ENCODE measurements at regions not wholly inside any gene's neighbourhood (a gene's known extent, or its start where the extent isn't known, plus 50 kb on each side); places are given as distances from the start of the nearest gene placed in this dataset.
A peak's percentile ranks its signal among the peaks of the same experiment; 100 is the strongest.
"Not testable (repeated sequence)": the region's sequence is repeated elsewhere in the genome, so short reads cannot be mapped to it uniquely, and the experiment has no call there.

DNA sequence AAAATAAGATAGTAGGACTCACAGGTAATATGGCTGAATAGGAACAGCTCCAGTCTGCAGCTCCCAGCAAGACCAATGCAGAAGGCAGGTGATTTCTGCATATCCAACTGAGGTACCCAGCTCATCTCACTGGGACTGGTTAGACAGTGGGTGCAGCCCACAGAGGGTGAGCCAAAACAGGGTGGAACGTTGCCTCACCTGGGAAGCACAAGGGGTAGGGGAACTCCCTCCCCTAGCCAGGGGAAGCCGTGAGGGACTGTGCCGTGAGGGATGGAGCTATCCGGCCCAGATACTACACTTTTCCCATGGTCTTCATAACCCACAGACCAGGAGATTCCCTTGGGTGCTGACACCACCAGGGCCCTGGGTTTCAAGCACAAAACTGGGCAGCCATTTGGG, 114.8 kb upstream of the GNAI1 start:
- not testable (repeated sequence) for FAIRE-seq; DNase-seq (ENCODE audit: low spot score in 2 of 2)

DNA sequence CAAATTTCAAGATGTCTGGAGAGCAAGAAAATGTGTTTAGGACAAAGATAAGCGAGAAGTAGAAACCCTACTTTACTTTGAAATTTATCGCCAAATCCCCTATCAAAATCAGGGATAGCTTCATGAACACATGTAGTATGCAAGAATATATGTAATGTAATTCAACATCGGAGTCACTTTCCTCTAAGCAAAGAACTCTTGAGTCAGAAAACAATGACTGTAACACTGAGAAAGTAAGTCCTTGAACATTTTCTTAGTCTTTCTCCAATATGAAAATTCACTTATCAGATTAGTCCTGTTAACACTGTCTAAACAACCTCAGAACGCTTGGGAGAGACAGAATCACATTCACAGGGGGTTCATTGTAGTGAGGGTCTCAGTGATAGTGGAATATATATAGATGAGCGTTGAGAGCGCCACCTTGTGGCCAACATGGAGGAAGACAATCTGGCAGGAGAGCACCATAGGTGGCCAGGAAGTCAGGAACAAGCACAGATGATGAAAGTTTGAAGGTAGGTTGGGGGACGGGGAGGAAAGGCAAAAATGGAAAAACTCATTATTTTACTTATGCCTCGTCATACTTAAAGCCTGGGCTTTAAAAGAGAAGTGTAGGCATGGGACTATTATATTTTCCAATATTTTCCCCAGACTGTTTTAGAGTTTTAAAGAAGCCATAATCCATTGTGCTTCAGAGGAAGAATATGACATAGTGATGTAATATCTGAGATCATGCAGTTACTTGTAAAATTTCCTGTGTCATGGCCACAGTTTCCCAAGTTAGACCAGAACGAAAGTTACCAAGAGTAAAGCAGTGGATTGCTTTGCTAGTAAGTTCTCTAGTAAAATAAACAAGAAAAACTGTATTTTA, 115.5 kb upstream of the GNAI1 start:
- DNase-seq (ENCODE audit: low spot score in 2 of 2) (peak; percentile 5 to 31), FAIRE-seq (no peak)

DNA sequence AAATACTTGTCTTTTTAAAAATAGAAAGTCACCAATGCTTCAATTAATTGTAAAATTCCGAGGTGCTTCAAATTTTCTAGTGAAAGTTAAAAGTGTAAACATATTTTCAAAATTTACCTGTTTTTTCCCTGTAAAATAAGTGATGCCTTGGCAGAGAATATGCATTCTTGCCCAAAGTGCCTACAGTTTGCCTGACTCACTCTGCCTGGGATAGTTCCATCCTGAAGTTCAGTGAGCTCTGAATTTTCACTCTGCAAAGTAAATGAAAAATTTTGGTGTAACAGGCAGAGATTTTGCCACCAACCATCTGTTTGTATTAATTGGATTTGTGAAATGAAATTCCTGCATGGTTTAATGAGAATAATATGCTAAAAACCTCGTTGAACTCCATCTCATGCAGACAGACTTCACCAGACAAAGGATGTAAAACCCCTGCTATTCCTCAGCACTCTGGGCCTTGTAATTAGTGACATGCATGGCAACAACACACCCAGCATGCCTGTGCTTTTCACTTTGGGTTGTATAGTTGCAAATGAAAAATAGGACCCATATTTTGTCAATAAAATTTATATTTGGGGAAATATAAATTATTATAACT, 117.4 kb upstream of the GNAI1 start:
- no peak for FAIRE-seq
- no peak for DNase-seq (ENCODE audit: low spot score in 2 of 2)

DNA sequence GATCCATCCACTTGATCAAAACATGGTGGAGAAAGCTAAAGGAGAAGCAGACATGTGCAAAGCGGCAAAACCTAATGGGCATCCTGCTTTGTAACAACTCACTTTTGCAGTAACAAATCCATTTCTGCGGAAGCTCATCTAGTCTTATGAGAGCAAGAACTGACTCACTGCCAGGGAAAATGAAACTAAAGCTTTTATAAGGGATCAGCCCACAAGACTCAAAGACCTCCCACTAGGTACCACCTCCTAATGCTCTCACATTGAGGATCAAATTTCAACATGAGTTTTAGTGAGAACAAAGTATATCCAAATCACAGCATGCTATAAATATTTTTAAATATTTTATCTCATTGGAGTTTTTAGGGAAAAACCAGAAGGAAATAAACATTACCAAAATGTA, 120.1 kb upstream of the GNAI1 start:
- DNase-seq (ENCODE audit: low spot score in 2 of 2) (no peak), FAIRE-seq (no peak)

DNA sequence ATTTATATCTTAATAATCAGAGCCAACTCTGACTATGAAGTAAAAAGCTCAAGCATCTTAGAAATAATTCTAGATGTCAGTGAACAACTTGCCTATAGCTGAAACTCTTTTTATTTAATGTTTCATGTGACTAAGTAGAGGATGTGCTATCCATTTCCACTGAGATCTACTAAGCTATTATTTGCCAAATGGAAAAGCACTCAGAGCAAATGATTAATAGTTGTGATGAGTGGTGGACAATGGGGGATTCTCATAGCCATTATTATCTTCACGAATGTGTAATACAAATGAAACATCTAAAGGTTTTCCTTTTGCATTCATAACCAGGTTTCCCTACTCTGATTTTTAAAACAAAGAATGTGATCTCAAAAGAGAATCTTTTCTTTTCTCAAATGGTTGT, 126.6 kb upstream of the GNAI1 start:
- no peak for FAIRE-seq
- no peak for DNase-seq (ENCODE audit: low spot score in 2 of 2)

DNA sequence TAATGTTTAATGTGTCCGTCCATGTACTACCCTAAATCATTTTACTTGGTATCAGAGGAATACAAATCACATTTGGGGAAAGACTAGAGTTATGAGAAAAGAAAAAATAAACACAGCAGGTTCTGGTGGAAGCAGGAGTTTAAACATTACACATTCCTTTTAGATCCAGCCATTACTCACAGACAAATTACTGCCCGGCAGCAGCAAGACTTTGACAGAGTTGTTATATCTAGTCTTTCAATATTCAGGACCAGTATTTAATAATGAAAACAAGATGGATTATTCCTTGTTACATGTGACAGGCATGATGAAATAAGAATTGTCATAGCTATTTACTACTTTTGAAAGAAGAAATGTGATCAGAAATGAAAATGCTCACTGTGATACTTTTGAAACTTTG, 131.8 kb upstream of the GNAI1 start:
- DNase-seq (ENCODE audit: low spot score in 2 of 2) = no peak
- FAIRE-seq = no peak

DNA sequence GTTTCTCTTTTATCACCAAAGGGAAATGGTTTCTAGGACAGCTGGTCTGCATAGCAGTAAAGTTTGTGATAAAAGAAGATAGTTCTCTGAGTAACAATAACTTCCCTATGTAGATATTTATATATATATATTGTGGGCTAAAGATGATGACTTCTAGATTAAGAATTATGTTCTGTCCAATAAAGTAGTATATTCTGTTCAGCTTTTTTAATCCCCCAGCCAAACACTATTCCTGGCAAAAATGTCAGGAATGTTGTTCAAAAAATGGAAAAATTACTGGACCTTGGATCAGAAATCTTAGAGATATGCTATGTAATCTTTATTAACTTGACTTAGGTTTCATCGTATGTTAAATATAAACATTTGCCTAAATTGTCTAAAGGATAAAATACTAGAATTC, 136.3 kb upstream of the GNAI1 start:
- DNase-seq (ENCODE audit: low spot score in 2 of 2) = no peak
- FAIRE-seq = no peak

DNA sequence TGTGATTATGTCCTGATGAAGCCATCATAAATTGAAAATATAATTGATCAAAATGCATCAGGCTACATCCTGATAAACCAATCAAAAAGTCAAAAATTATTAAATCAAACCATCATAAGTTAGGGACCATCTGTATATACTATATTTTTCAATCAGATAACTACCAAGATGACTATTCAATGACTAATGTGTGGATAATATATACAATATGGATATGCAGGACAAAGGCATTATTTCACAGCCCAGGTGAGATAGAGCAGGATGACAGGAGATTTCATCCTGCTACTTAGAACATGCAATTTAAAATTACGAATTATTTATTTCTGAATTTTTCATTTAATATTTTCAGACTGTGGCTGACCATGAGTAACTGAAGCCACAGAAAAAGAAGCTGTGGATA, 137.3 kb upstream of the GNAI1 start:
- FAIRE-seq (no peak), DNase-seq (ENCODE audit: low spot score in 2 of 2) (no peak)

DNA sequence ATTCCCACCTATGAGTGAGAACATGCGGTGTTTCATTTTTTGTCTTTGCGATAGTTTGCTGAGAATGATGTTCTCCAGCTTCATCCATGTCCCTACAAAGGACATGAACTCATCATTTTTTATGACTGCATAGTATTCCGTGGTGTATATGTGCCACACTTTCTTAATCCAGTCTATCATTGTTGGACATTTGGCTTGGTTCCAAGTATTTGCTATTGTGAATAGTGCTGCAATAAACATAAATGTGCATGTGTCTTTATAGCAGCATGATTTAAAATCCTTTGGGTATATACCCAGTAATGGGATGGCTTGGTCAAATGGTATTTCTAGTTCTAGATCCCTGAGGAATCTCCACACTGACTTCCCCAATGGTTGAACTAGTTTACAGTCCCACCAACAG, 138.9 kb upstream of the GNAI1 start:
- FAIRE-seq; DNase-seq (ENCODE audit: low spot score in 2 of 2): not testable (repeated sequence)

DNA sequence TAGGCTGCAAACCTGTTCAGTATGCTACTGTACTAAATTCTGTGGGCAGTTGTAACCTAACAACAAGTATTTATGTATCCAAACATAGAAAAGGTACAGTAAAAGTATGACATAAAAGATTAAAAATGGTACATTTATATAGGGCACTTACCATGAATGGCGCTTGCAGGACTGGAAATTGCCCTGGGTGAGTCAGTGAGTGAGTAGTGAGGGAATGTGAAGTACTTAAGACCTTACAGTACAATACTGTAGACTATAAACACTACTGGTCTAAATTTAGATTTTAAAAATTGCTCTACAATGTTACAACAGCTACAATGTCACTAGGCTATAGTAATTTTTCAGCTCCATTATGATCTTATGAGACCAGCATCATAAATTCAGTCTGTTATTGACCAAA, 146.0 kb upstream of the GNAI1 start:
- no peak for FAIRE-seq
- DNase-seq (ENCODE audit: low spot score in 2 of 2) = no peak

DNA sequence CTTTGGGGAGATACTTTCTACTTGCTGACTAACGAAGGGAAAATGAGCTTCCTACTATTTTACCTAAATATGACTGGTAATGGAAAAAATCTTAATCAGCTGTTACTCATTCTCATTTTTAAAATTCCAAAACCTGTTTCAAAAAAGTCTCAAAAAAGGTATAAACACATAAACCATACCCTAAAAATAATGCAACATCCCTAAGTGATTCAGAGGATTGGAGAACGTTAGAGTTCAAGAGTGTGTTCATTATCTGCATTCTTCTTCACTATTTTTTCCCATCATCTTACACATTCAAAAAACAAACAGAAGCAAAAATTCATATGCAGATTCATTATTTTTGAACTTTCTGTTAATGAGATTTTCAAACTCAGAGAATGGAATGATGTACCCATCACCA, 150.4 kb upstream of the GNAI1 start:
- no peak for DNase-seq (ENCODE audit: low spot score in 2 of 2)
- no peak for FAIRE-seq

DNA sequence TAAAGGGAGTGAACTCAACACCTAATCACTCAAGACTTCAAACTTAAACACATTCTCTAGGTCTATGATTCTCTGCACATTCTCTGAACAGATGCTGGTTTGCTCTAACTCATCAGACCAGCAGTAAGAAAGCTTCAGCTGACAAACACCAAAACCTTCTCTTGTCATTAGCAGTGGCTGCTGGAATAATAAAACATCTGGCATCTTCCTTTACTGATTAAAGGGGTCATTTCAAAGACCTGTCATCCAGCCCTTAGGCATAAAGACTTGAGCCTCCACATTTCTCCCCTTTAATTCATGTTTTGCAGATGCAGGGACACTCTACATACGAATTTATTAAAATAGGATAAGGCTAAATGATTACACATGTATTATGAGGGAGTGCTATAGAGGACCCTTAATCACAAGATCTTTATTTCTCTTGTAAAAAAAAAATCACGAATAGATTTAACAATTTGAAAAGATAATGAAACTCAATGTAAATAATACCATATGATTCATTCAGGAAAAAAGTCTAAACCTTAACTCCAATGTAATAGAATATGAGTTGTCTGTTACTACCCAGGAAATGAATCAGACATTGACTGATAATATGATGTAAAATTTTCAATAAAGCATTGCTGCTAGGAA, 152.4 kb upstream of the GNAI1 start:
- DNase-seq (ENCODE audit: low spot score in 2 of 2) = no peak
- FAIRE-seq = no peak

DNA sequence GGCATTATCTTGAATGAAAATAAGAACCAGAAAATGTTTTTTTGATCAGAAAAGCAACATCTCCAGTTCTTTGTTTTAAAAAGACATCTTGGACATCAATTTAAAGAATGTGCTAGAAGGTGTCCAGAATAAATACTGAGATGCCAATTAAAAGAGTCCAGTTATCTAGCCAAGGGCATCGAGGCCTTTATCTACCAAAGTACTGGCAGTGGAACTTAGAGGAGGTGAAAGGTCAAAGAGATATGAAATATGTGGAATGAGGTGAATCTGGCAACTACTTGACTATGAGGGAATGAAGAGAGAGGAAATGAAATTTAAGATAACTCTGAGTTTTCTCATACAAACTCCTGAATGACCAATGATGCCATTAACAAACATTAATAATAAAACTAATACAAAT, 154.3 kb upstream of the GNAI1 start:
- DNase-seq (ENCODE audit: low spot score in 2 of 2) (no peak), FAIRE-seq (no peak)

DNA sequence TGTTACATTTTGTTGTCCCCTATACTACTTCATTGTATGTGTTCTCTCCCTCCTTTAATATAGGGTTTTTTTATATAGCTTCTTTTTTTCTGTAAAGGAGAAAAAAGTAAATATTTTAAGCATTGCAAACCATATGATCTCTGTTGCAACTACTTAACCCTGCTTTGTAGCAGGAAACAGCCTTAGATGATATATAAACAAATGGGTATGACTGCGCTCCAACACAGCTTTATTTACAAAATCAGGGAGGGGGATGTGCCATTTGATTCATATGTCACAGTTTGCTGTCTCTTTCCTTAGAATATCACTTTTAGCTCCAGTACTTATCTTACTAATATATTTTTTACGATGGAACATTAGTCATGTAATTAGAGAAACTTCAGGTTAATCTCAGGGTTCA, 155.2 kb upstream of the GNAI1 start:
- no peak for FAIRE-seq
- DNase-seq (ENCODE audit: low spot score in 2 of 2) = no peak

DNA sequence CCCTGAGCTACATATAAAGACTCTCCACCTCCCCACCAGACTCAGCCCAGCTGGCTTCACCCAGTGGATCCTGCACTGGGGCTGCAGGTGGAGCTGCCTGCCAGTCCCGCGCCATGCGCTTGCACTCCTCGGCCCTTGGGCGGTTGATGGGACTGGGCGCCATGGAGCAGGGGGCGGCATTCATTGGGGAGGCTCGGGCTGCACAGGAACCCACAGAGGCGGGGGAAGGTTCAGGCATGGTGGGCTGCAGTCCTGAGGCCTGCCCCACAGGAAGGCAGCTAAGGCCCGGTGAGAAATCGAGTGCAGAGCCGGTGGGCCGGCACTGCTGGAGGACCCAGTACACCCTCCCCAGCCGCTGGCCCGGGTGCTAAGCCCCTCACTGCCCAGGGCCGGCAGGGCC, 157.2 kb upstream of the GNAI1 start:
- no peak for DNase-seq (ENCODE audit: low spot score in 2 of 2)
- FAIRE-seq = no peak

DNA sequence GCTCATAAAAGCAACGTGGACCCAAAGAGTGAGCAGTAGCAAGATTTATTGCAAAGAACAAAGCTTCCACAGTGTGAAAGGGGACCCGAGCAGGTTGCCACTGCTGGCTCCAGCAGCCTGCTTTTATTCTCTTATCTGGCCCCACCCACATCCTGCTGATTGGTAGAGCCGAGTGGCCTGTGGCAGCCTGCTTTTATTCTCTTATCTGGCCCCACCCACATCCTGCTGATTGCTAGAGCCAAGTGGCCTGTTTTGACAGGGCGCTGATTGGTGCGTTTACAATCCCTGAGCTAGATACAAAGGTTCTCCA, 158.0 kb upstream of the GNAI1 start:
- not testable (repeated sequence) for FAIRE-seq; DNase-seq (ENCODE audit: low spot score in 2 of 2)

DNA sequence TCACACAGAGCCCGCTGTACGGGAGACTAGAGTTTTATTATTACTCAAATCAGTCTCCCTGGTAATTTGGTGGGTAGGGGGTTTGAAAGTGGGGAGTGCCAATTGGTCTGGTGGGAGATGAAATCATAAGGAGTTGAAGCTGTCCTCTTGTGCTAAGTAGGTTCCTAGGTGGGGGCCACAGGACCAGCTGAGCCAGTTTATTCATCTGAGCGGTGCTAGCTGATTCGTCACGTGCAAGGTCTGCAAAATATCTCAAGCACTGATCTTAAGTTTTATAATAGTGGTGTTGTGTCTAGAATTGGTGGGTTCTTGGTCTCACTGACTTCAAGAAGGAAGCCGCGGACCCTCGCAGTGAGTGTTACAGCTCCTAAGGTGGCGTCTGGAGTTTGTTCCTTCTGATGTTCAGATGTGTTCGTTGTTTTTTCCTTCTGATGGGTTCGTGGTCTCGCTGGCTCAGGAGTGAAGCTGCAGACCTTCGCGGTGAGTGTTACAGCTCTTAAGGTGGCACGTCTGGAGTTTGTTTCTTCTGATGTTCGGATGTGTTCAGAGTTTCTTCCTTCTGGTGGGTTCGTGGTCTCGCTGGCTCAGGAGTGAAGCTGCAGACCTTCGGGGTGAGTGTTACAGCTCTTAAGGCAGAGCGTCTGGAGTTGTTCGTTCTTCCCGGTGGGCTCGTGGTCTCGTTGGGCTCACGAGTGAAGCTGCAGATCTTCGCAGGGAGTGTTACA, 158.5 kb upstream of the GNAI1 start:
- FAIRE-seq; DNase-seq (ENCODE audit: low spot score in 2 of 2): not testable (repeated sequence)

DNA sequence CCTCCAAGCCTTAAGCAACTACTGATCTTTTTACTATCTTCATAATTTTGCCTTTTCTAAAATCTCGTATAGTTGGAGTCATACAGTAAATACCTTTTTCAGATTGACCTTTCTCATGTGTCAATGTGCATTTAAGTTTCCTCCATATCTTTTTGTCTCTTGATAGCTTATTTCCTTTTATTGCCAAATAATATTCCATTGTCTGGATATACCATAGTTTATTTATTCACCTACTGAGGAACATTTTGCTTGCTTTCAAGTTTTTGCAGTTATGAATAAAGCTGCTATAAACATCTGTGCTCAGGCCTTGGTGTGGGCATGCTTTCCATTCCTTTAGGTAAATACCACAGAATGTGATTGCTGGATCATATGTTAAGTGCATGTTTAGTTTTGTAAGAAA, 161.2 kb upstream of the GNAI1 start:
- FAIRE-seq = no peak
- no peak for DNase-seq (ENCODE audit: low spot score in 2 of 2)

DNA sequence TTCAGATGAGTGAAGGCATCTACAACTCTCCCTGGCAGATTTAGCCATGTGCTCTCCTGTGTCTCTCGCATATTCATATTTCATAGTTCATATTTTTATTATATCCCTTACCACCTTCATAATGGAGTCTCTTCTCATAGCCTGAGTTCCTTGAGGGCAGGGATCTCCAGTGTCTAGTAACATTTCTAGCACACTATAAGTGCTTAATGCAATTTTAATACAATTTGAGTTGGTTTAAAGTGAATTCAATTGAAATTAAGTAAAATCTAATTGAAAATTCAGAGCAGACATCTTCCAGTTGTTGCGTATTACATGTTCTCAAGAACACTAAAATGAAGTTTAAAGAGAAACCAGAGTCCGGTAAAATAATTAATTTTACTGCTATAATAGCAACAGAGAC, 163.6 kb upstream of the GNAI1 start:
- DNase-seq (ENCODE audit: low spot score in 2 of 2) (no peak), FAIRE-seq (no peak)

DNA sequence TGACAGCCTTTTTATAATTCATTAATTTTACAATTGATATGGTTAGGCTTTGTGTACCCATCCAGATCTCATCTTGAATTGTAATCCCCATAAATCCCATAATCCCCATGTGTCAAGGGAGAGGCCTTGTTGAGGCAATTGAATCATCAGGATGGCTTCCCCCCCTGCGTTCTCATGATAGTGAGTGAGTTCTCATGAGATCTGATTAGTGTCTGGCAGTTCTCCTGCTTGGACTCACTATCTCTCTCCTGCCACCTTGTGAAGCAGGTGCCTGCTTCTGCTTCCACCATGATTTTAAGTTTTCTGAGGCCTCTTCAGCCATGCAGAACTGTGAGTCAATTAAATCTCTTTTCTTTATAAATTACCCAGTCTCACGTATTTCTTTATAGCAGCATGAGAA, 165.7 kb upstream of the GNAI1 start:
- DNase-seq (ENCODE audit: low spot score in 2 of 2) (no peak), FAIRE-seq (no peak)

DNA sequence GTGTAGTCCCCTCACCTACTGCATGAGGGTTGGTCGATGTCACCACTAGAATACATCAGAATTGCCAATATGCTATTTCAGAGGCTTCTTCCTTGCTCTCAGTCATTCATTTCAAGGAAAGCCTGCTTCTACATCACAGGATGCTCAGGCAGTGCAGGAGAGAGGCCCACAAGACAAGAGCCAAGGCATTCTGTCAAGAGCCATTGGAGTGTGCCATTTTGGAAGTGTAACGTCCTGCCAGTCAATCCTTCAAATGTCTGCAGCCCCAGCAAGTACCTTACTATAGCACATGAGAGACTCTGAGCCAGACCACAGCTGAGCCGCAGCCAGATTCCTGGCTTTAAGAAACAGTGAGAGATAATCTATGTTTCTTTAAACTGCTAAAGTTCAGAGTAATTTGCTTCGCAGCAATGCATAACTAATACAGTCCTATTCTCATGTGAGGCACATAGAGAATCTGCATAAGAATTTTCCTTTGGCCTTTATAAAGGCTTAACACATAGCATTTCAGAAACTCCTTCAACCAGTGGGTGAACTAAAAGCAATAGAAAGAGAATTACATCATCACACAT, 166.5 kb upstream of the GNAI1 start:
- no peak for DNase-seq (ENCODE audit: low spot score in 2 of 2)

More for the DNA sequence above, 166.5 kb upstream of the GNAI1 start:
- no peak for FAIRE-seq

Measured in frontal cortex (tissue), 3 donors.